ENCODE measurements at regions not wholly inside any gene's neighbourhood (a gene's known extent, or its start where the extent isn't known, plus 50 kb on each side); places are given as distances from the start of the nearest gene placed in this dataset.

- Histone ChIP-seq H3K36me3 (ENCODE audit: control insufficient read depth in 2 of 2, insufficient read depth in 2 of 2, low read length in 2 of 2) (no peaks in the 10 kb centered on the region), H3K4me1 (ENCODE audit: control insufficient read depth, insufficient read depth, low read length) (no peaks in the 10 kb centered on the region), H3K27ac (ENCODE audit: low read length) (no peak overlapping the region), H3K4me3 (ENCODE audit: low read length in 2 of 2) (no peak overlapping the region), H3K9me3 (ENCODE audit: control insufficient read depth in 2 of 2, low read length in 2 of 2) (no peaks in the 10 kb centered on the region), H3K27me3 (ENCODE audit: control insufficient read depth in 1 of 2, insufficient read depth in 2 of 2, low read length in 2 of 2) (no peaks in the 10 kb centered on the region), H3K9ac (ENCODE audit: low read length in 2 of 2) (no peak overlapping the region)
Measured at GRCh38 chr2:12083713-12084419, 337.4 kb downstream of the LPIN1 start.

GRCh38 chr2:12087175-12087574 lies 340.7 kb downstream of the LPIN1 start:
- H3K36me3 ChIP-seq (ENCODE audit: control insufficient read depth in 2 of 2, insufficient read depth in 2 of 2, low read length in 2 of 2): no peaks in the 10 kb centered on the region
- H3K4me3 ChIP-seq (ENCODE audit: low read length in 2 of 2): no peak overlapping the region
- H3K9ac ChIP-seq (ENCODE audit: low read length in 2 of 2): no peak overlapping the region
- no peaks in the 10 kb centered on the region for H3K4me1 ChIP-seq (ENCODE audit: control insufficient read depth, insufficient read depth, low read length)
- no peaks in the 10 kb centered on the region for H3K9me3 ChIP-seq (ENCODE audit: control insufficient read depth in 2 of 2, low read length in 2 of 2)
- H3K27me3 ChIP-seq (ENCODE audit: control insufficient read depth in 1 of 2, insufficient read depth in 2 of 2, low read length in 2 of 2): no peaks in the 10 kb centered on the region
- H3K27ac ChIP-seq (ENCODE audit: low read length): no peak overlapping the region

DNA sequence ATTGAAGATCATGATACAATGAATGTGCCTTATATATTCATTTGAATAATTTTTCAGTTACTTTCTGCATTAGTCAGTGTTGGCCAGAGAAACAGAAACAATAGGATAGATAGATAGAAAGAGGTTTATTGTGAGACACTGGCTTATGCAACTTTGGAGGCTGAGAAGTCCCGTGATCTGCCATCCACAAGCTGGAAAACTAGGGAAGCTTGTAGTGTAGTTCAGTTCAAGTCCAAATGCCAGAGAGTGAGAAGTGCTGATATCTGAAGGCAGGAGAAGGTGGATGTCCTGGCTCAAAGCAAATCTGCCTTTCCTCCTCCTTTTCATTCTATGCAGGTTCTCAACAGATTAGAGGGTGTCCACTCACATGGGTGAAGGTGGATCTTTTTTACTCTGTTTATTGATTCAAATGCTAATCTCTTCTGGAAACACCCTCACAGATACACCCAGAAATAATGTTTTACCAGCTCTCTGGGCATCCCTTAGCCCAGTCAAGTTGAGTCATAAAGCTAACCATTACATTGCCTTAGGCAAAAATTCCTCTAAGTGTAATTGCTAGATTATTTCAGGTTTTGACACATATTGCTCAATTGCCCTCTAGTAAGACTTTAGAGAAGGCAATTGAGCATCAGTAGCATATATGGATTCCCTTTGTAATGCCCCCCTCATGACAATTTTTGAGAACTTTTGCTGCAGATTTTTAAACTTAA lies 341.4 kb downstream of the LPIN1 start:
- no peaks in the 10 kb centered on the region for H3K4me1 ChIP-seq (ENCODE audit: control insufficient read depth, insufficient read depth, low read length)
- no peak overlapping the region for H3K4me3 ChIP-seq (ENCODE audit: low read length in 2 of 2)
- H3K27ac ChIP-seq (ENCODE audit: low read length): no peak overlapping the region
- no peaks in the 10 kb centered on the region for H3K27me3 ChIP-seq (ENCODE audit: control insufficient read depth in 1 of 2, insufficient read depth in 2 of 2, low read length in 2 of 2)
- no peaks in the 10 kb centered on the region for H3K9me3 ChIP-seq (ENCODE audit: control insufficient read depth in 2 of 2, low read length in 2 of 2)
- H3K36me3 ChIP-seq (ENCODE audit: control insufficient read depth in 2 of 2, insufficient read depth in 2 of 2, low read length in 2 of 2): no peaks in the 10 kb centered on the region
- no peak overlapping the region for H3K9ac ChIP-seq (ENCODE audit: low read length in 2 of 2)

GRCh38 chr2:12089001-12089400 lies 342.6 kb downstream of the LPIN1 start:
- Histone ChIP-seq H3K27ac (ENCODE audit: low read length) (no peak overlapping the region), H3K4me1 (ENCODE audit: control insufficient read depth, insufficient read depth, low read length) (no peaks in the 10 kb centered on the region), H3K36me3 (ENCODE audit: control insufficient read depth in 2 of 2, insufficient read depth in 2 of 2, low read length in 2 of 2) (no peaks in the 10 kb centered on the region), H3K27me3 (ENCODE audit: control insufficient read depth in 1 of 2, insufficient read depth in 2 of 2, low read length in 2 of 2) (no peaks in the 10 kb centered on the region), H3K4me3 (ENCODE audit: low read length in 2 of 2) (no peak overlapping the region), H3K9me3 (ENCODE audit: control insufficient read depth in 2 of 2, low read length in 2 of 2) (no peaks in the 10 kb centered on the region), H3K9ac (ENCODE audit: low read length in 2 of 2) (no peak overlapping the region)

DNA sequence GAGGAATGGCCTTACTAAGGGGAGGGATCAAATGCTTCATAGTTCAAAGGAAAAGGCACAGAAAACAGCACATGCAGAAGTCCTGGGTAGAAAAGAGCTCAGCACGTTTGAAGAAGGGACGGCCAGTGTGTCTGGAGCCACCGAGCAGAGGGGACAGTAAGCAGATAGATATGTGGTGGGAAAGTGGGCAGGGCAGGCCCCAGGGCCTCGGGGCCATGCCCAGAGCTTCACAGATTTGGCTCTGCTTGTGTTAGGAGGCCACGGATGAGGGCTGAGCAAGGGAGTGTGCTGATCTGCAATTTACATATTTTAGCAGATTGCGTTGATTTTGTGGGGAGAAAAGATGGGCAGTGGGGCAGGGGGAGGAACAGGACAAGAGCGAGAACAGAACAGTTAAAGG lies 343.1 kb downstream of the LPIN1 start:
- H3K36me3 ChIP-seq (ENCODE audit: control insufficient read depth in 2 of 2, insufficient read depth in 2 of 2, low read length in 2 of 2): no peaks in the 10 kb centered on the region
- H3K4me1 ChIP-seq (ENCODE audit: control insufficient read depth, insufficient read depth, low read length): no peaks in the 10 kb centered on the region
- no peaks in the 10 kb centered on the region for H3K27me3 ChIP-seq (ENCODE audit: control insufficient read depth in 1 of 2, insufficient read depth in 2 of 2, low read length in 2 of 2)
- no peak overlapping the region for H3K27ac ChIP-seq (ENCODE audit: low read length)
- H3K4me3 ChIP-seq (ENCODE audit: low read length in 2 of 2): no peak overlapping the region
- H3K9ac ChIP-seq (ENCODE audit: low read length in 2 of 2): no peak overlapping the region
- no peaks in the 10 kb centered on the region for H3K9me3 ChIP-seq (ENCODE audit: control insufficient read depth in 2 of 2, low read length in 2 of 2)

DNA sequence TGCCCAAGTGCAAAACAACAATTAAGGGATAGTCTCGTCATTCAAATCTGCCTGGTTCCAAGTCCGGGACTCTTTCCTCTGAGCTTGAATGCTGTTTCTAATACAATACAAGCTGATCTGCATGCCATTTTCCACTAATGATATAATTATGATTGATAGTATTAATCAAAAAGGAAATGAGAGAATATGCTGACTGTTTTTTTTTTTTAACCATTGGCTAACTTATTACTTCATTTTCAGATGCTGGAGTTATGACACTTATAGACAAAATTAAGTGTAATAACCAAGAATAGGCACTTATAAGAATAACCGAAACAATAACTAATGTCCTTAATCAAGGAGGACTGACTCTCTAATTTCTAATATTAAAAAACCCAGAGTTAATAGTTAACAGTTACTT lies 343.6 kb downstream of the LPIN1 start:
- Histone ChIP-seq H3K4me3 (ENCODE audit: low read length in 2 of 2) (no peak overlapping the region), H3K9ac (ENCODE audit: low read length in 2 of 2) (no peak overlapping the region), H3K27me3 (ENCODE audit: control insufficient read depth in 1 of 2, insufficient read depth in 2 of 2, low read length in 2 of 2) (no peaks in the 10 kb centered on the region)

DNA sequence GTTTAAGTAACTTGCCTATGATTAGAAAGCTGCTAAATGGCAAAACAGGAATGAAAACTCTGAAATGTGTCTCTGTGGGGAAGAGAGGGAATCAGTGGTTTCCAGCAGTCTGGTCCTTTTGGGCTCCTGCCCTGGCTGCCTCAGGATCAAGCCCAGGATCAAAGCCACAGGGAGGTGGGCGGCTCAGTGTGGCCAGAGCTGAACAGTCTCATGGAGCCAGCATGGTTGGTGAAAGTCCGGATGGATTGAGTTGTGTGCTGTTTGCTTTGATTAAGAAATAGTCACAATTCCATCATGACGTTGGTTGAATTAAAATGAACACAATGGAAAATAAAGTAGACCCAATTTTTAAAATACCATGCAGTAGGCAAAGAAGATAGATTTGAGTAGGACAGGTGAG lies 344.2 kb downstream of the LPIN1 start:
- no peaks in the 10 kb centered on the region for H3K27me3 ChIP-seq (ENCODE audit: control insufficient read depth in 1 of 2, insufficient read depth in 2 of 2, low read length in 2 of 2)
- H3K9ac ChIP-seq (ENCODE audit: low read length in 2 of 2): no peak overlapping the region
- H3K36me3 ChIP-seq (ENCODE audit: control insufficient read depth in 2 of 2, insufficient read depth in 2 of 2, low read length in 2 of 2): no peaks in the 10 kb centered on the region
- no peaks in the 10 kb centered on the region for H3K9me3 ChIP-seq (ENCODE audit: control insufficient read depth in 2 of 2, low read length in 2 of 2)
- H3K4me3 ChIP-seq (ENCODE audit: low read length in 2 of 2): no peak overlapping the region
- H3K27ac ChIP-seq (ENCODE audit: low read length): no peak overlapping the region
- H3K4me1 ChIP-seq (ENCODE audit: control insufficient read depth, insufficient read depth, low read length): no peaks in the 10 kb centered on the region

More for the DNA sequence above, 343.6 kb downstream of the LPIN1 start:
- H3K27ac ChIP-seq (ENCODE audit: low read length): no peak overlapping the region
- no peaks in the 10 kb centered on the region for H3K36me3 ChIP-seq (ENCODE audit: control insufficient read depth in 2 of 2, insufficient read depth in 2 of 2, low read length in 2 of 2)
- no peaks in the 10 kb centered on the region for H3K4me1 ChIP-seq (ENCODE audit: control insufficient read depth, insufficient read depth, low read length)
- no peaks in the 10 kb centered on the region for H3K9me3 ChIP-seq (ENCODE audit: control insufficient read depth in 2 of 2, low read length in 2 of 2)

- no peak overlapping the region for H3K27ac ChIP-seq (ENCODE audit: low read length)
- H3K9me3 ChIP-seq (ENCODE audit: control insufficient read depth in 2 of 2, low read length in 2 of 2): no peaks in the 10 kb centered on the region
- no peaks in the 10 kb centered on the region for H3K36me3 ChIP-seq (ENCODE audit: control insufficient read depth in 2 of 2, insufficient read depth in 2 of 2, low read length in 2 of 2)
- no peak overlapping the region for H3K4me3 ChIP-seq (ENCODE audit: low read length in 2 of 2)
- H3K9ac ChIP-seq (ENCODE audit: low read length in 2 of 2): no peak overlapping the region
- no peaks in the 10 kb centered on the region for H3K4me1 ChIP-seq (ENCODE audit: control insufficient read depth, insufficient read depth, low read length)
- no peaks in the 10 kb centered on the region for H3K27me3 ChIP-seq (ENCODE audit: control insufficient read depth in 1 of 2, insufficient read depth in 2 of 2, low read length in 2 of 2)
Measured at GRCh38 chr2:12091201-12091806, 344.9 kb downstream of the LPIN1 start.

- no peaks in the 10 kb centered on the region for H3K9me3 ChIP-seq (ENCODE audit: control insufficient read depth in 2 of 2, low read length in 2 of 2)
- no peaks in the 10 kb centered on the region for H3K27me3 ChIP-seq (ENCODE audit: control insufficient read depth in 1 of 2, insufficient read depth in 2 of 2, low read length in 2 of 2)
- H3K9ac ChIP-seq (ENCODE audit: low read length in 2 of 2): no peak overlapping the region
Measured at GRCh38 chr2:12094134-12094533, 347.7 kb downstream of the LPIN1 start.

DNA sequence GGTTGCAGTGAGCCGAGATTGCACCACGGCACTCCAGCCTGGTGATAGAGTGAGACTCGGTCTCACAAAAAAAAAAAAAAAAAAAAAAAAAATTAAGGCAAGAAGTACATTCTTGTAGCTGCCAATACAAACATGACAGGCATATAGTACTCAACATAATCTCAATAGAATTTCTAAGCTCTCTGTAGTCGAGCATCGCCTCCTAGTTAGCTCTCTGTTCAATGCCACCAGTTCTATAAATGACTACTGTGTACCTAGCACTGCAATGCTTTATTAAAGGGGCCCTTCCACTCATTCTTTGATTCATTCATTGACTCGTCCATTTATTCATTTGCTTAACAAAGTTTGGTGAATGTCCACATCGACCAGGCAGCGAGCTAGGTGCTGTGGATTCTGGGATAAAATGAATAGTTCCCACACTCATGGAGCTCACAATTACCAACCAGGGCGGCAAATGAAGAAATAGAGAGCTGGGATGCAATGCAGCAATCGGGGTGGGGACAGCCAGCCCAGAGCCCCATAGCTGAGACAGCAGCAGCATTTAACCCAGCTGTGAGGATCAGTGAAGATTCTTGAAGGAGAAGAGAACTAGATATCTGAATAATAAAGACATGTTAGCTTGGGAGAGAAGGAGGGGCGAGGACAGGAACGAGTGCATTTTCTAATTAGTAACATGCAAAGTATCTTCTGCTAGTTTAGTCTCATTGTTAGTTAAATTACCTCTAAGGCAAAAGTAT lies 349.8 kb downstream of the LPIN1 start:
- Histone ChIP-seq H3K4me3 (ENCODE audit: low read length in 2 of 2) (no peak overlapping the region), H3K4me1 (ENCODE audit: control insufficient read depth, insufficient read depth, low read length) (no peaks in the 10 kb centered on the region), H3K27ac (ENCODE audit: low read length) (no peak overlapping the region), H3K27me3 (ENCODE audit: control insufficient read depth in 1 of 2, insufficient read depth in 2 of 2, low read length in 2 of 2) (no peaks in the 10 kb centered on the region), H3K9ac (ENCODE audit: low read length in 2 of 2) (no peak overlapping the region), H3K9me3 (ENCODE audit: control insufficient read depth in 2 of 2, low read length in 2 of 2) (no peaks in the 10 kb centered on the region), H3K36me3 (ENCODE audit: control insufficient read depth in 2 of 2, insufficient read depth in 2 of 2, low read length in 2 of 2) (no peaks in the 10 kb centered on the region)

More at GRCh38 chr2:12094134-12094533, 347.7 kb downstream of the LPIN1 start:
- no peak overlapping the region for H3K27ac ChIP-seq (ENCODE audit: low read length)
- no peak overlapping the region for H3K4me3 ChIP-seq (ENCODE audit: low read length in 2 of 2)
- no peaks in the 10 kb centered on the region for H3K36me3 ChIP-seq (ENCODE audit: control insufficient read depth in 2 of 2, insufficient read depth in 2 of 2, low read length in 2 of 2)
- no peaks in the 10 kb centered on the region for H3K4me1 ChIP-seq (ENCODE audit: control insufficient read depth, insufficient read depth, low read length)

Data from stomach smooth muscle (tissue), 2 donors.